Neural cell (in vitro differentiated cells): ENCODE measurements at regions not wholly inside any gene's neighbourhood (a gene's known extent, or its start where the extent isn't known, plus 50 kb on each side); places are given as distances from the start of the nearest gene placed in this dataset.

Source experiments
- H2AFZ ChIP-seq: fragments of 200-600, 300-800 bp; sonication (generic), shearing (Covaris generic); 2 replicates; pipeline ENCODE4 v1.6.0; 2014; ENCODE audit warnings: low read depth, mild to moderate bottlenecking, antibody characterized with exemption, low read length, moderate library complexity
- H3F3A ChIP-seq: fragments of 200-600 bp; shearing (Covaris generic); 2 replicates; pipeline ENCODE4 v1.6.1; 2016; ENCODE audit warnings: mild to moderate bottlenecking, moderate library complexity, mixed read lengths, antibody characterized with exemption, low read length; ENCODE audit not compliant: insufficient read depth, poor library complexity, severe bottlenecking
- H3K27ac ChIP-seq: fragments of 200-600, 300-800 bp; sonication (generic), shearing (Covaris generic); 2 replicates; pipeline ENCODE4 v1.5.1; 2014; ENCODE audit warnings: mild to moderate bottlenecking, low read length, moderate library complexity
- H3K27me3 ChIP-seq: fragments of 300-800, 200-600 bp; sonication (generic), shearing (Covaris generic); 2 replicates; pipeline ENCODE4 v1.6.0; 2014; ENCODE audit warnings: mild to moderate bottlenecking, low read depth, low read length, moderate library complexity; ENCODE audit not compliant: insufficient read depth
- H3K36me3 ChIP-seq: fragments of 300-800, 200-600 bp; sonication (generic), shearing (Covaris generic); 2 replicates; pipeline ENCODE4 v1.5.1; 2014; ENCODE audit warnings: mild to moderate bottlenecking, antibody characterized with exemption, low read length, moderate library complexity; ENCODE audit not compliant: insufficient read depth
- H3K4me2 ChIP-seq: fragments of 300-800, 200-600 bp; sonication (generic), shearing (Covaris generic); 2 replicates; pipeline ENCODE4 v1.6.0; 2014; ENCODE audit warnings: mild to moderate bottlenecking, low read length
- H3K4me3 ChIP-seq: fragments of 300-800, 200-600 bp; sonication (generic), shearing (Covaris generic); 2 replicates; pipeline ENCODE4 v1.5.1; 2014; ENCODE audit warnings: mild to moderate bottlenecking, low read length, moderate library complexity
- H3K79me2 ChIP-seq: fragments of 200-600 bp; shearing (Covaris generic); replicated peaks from 2 replicates; pipeline ENCODE4 v1.6.0; 2014; ENCODE audit warnings: mild to moderate bottlenecking, low read length, moderate library complexity; ENCODE audit not compliant: insufficient read depth
- H3K9ac ChIP-seq: fragments of 300-800, 200-600 bp; sonication (generic), shearing (Covaris generic); 2 replicates; pipeline ENCODE4 v1.6.1; 2016; ENCODE audit warnings: mild to moderate bottlenecking, low read length, mixed read lengths
- H3K9me2 ChIP-seq: fragments of 200-600 bp; shearing (Covaris generic); 2 replicates; pipeline ENCODE4 v1.6.1; 2016; ENCODE audit warnings: mild to moderate bottlenecking, low read length, mixed read lengths; ENCODE audit not compliant: insufficient read depth
- H3K9me3 ChIP-seq: fragments of 200-600, 300-800 bp; sonication (generic), shearing (Covaris generic); 2 replicates; pipeline ENCODE4 v1.6.1; 2016; ENCODE audit warnings: mild to moderate bottlenecking, mixed run types, low read length, moderate library complexity, mixed read lengths
- H4K20me1 ChIP-seq: fragments of 200-600 bp; shearing (Covaris generic); 2 replicates; pipeline ENCODE4 v1.6.1; 2016; ENCODE audit warnings: mild to moderate bottlenecking, mixed run types; ENCODE audit not compliant: insufficient read depth
- EP300 ChIP-seq: fragments of 450-650 bp; conservative IDR thresholded peaks from 2 replicates; pipeline ENCODE4 v1.6.1; 2014; ENCODE audit warnings: antibody characterized with exemption, mild to moderate bottlenecking, moderate library complexity; ENCODE audit not compliant: poor library complexity, severe bottlenecking
- EZH2 ChIP-seq: fragments of 200-600, 300-800 bp; shearing (Covaris generic), sonication (generic); IDR thresholded peaks from 2 replicates; pipeline ENCODE4 v1.6.1; 2014; ENCODE audit warnings: antibody characterized with exemption, low read length, borderline replicate concordance, mild to moderate bottlenecking; ENCODE audit not compliant: insufficient read depth, poor library complexity, severe bottlenecking
- MXI1 ChIP-seq: fragments of 450-650 bp; conservative IDR thresholded peaks from 2 replicates; pipeline ENCODE4 v1.6.1; 2014; ENCODE audit warnings: antibody characterized with exemption, mild to moderate bottlenecking; ENCODE audit not compliant: poor library complexity, severe bottlenecking
- POLR2AphosphoS5 ChIP-seq: IDR thresholded peaks from 2 replicates; pipeline ENCODE4 v1.6.1; 2012
- RAD21 ChIP-seq: fragments of 450-650 bp; conservative IDR thresholded peaks from 2 replicates; pipeline ENCODE4 v1.6.1; 2014; ENCODE audit warnings: antibody characterized with exemption, mild to moderate bottlenecking, moderate library complexity
- REST ChIP-seq: IDR thresholded peaks from 2 replicates; pipeline ENCODE4 v1.6.1; 2012; ENCODE audit warnings: borderline replicate concordance
- SMC3 ChIP-seq: fragments of 450-650 bp; conservative IDR thresholded peaks from 2 replicates; pipeline ENCODE4 v1.6.1; 2014; ENCODE audit warnings: antibody characterized with exemption, mild to moderate bottlenecking, moderate library complexity; ENCODE audit not compliant: poor library complexity
- TAF1 ChIP-seq: IDR thresholded peaks from 2 replicates; pipeline ENCODE4 v1.6.1; 2012; ENCODE audit warnings: low read depth
- TF ChIP-seq, protein P1 (sequence below): fragments of 450-650 bp; IDR thresholded peaks from 2 replicates; pipeline ENCODE4 v1.5.1; 2014; ENCODE audit warnings: antibody characterized with exemption, mild to moderate bottlenecking, moderate library complexity; ENCODE audit not compliant: poor library complexity, severe bottlenecking

GRCh38 chr1:55717111-55717510, 501.9 kb upstream of the USP24 start:
- no peak overlapping the region for H3K27ac ChIP-seq
- no peak for TF ChIP-seq POLR2AphosphoS5
- TF ChIP-seq TAF1 = no peak
- TF ChIP-seq SMC3 = no peak
- TF ChIP-seq RAD21 = no peak
- no peak for TF ChIP-seq MXI1
- TF ChIP-seq EZH2 = no peak
- TF ChIP-seq, protein P1, sequence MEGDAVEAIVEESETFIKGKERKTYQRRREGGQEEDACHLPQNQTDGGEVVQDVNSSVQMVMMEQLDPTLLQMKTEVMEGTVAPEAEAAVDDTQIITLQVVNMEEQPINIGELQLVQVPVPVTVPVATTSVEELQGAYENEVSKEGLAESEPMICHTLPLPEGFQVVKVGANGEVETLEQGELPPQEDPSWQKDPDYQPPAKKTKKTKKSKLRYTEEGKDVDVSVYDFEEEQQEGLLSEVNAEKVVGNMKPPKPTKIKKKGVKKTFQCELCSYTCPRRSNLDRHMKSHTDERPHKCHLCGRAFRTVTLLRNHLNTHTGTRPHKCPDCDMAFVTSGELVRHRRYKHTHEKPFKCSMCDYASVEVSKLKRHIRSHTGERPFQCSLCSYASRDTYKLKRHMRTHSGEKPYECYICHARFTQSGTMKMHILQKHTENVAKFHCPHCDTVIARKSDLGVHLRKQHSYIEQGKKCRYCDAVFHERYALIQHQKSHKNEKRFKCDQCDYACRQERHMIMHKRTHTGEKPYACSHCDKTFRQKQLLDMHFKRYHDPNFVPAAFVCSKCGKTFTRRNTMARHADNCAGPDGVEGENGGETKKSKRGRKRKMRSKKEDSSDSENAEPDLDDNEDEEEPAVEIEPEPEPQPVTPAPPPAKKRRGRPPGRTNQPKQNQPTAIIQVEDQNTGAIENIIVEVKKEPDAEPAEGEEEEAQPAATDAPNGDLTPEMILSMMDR = no peak
- TF ChIP-seq EP300 = no peak
- no peak for TF ChIP-seq REST
- H3K4me2 ChIP-seq = no peak overlapping the region
- no peaks in the 10 kb centered on the region for H3K9me2 ChIP-seq
- no peak overlapping the region for H2AFZ ChIP-seq
- no peaks in the 10 kb centered on the region for H4K20me1 ChIP-seq
- H3K79me2 ChIP-seq = no peaks in the 10 kb centered on the region
- no peaks in the 10 kb centered on the region for H3K27me3 ChIP-seq
- no peaks in the 10 kb centered on the region for H3F3A ChIP-seq
- no peak overlapping the region for H3K9ac ChIP-seq
- no peaks in the 10 kb centered on the region for H3K36me3 ChIP-seq
- H3K9me3 ChIP-seq = no peaks in the 10 kb centered on the region
- H3K4me3 ChIP-seq = no peak overlapping the region

DNA sequence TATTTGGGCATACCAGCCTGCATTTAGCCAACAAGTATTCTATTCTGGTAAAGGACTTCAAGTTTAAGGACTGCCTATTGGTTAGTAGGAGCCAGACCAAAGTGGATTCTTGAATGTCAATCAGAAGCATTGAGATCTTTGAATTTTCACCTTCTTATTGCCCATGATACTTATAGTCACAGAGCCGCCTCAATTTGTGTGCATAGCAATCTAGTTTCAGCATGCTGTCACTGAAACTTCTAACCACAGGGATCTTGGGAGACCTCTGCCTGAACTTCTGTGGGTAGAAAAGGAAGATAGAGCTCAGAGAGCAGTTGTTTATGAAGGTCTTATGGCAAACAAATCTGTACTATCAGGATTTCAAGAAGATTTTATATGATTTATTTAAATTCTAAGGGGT, 501.4 kb upstream of the USP24 start:
- H3K9me2 ChIP-seq = no peaks in the 10 kb centered on the region
- no peaks in the 10 kb centered on the region for H3K9me3 ChIP-seq
- H3K36me3 ChIP-seq = no peaks in the 10 kb centered on the region
- H3K9ac ChIP-seq = no peak overlapping the region
- H2AFZ ChIP-seq = no peak overlapping the region
- no peak overlapping the region for H3K4me3 ChIP-seq
- H3K79me2 ChIP-seq = no peaks in the 10 kb centered on the region
- H3K4me2 ChIP-seq = no peak overlapping the region
- H3K27me3 ChIP-seq = no peaks in the 10 kb centered on the region
- TF ChIP-seq REST (no peak), RAD21 (no peak), MXI1 (no peak), SMC3 (no peak), TAF1 (no peak), EZH2 (no peak), EP300 (no peak), POLR2AphosphoS5 (no peak)
- TF ChIP-seq, protein P1 = no peak
- no peaks in the 10 kb centered on the region for H3F3A ChIP-seq
- no peaks in the 10 kb centered on the region for H4K20me1 ChIP-seq
- H3K27ac ChIP-seq = no peak overlapping the region
